ENCODE measurements at regions not wholly inside any gene's neighbourhood (a gene's known extent, or its start where the extent isn't known, plus 50 kb on each side); places are given as distances from the start of the nearest gene placed in this dataset.
A peak's percentile ranks its signal among the peaks of the same experiment; 100 is the strongest.
"Not testable (repeated sequence)": the region's sequence is repeated elsewhere in the genome, so short reads cannot be mapped to it uniquely, and the experiment has no call there.

DNA sequence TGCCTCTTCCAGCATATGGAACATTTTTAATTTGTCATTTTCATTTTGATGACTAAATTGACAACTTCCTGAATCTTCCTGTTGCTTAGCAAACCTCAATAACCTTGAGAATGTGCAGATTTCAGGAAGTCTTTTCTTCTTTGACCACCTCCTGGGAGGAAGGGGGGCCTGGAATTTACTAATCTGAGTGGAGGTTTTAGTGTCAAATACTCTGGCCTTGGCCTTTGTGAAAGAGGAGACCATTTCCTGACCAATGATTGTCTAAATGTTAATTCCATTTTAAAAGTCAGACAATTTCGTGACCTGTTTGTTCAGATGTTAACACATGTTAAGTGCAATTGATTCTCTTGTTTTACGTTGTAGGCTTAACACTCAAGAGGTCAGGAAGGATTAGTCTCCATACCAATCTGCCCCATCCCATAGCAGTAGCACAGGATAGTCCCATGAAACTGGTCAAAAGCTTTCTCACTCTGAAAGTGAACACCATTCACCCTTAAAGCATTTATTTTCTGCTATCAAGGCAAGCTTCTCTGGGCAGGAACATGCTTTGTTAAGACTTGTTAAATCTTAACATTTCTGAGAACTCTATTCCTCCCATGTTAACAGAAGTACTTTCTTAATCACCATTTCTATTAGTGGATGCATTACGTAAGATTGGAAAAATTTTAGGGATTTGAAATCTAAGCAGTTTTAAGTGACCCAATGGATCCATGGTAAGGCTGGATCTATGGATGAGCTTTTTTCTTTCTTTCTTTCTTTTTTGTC, 219.6 kb downstream of the RND3 start:
- DNase-seq (ENCODE audit: low spot score): no peak

DNA sequence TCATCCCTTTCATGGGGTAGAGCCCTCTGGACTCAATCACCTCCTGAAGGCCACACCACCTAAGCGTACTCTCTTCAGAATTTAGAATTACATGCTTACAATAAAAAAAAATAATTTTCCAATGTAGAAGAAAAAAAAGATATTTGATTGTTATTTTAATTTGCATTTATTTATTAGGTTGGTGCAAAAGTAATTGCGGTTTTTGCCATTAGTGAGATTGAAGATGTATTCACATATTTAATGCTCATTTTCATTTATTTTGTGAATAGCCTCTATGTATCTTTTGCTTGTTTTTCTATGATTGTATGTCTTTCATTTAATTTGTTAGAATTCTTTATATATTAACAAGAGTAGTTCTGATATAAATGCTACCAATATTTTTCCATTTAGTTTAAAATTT, 220.5 kb downstream of the RND3 start:
- DNase-seq (ENCODE audit: low spot score): no peak

DNA sequence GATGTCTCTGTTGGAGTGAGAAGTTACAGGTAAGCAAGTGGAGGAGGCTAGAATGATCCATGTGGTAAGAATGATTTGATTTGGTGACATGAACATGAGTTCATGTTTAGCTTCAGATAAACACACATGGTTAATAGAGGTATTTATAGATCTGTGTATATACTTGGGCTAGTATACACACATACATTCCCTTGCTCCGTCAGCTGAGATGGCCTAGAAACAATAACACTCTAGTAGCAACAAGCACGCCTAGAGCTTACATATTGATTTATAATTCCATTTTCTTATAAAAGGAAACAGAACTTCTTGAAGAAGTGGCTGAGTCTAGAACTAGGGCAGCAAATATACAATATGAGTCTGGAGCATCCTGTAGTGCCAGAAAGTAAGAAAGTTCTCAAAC, 223.0 kb downstream of the RND3 start:
- no peak for DNase-seq (ENCODE audit: low spot score)

DNA sequence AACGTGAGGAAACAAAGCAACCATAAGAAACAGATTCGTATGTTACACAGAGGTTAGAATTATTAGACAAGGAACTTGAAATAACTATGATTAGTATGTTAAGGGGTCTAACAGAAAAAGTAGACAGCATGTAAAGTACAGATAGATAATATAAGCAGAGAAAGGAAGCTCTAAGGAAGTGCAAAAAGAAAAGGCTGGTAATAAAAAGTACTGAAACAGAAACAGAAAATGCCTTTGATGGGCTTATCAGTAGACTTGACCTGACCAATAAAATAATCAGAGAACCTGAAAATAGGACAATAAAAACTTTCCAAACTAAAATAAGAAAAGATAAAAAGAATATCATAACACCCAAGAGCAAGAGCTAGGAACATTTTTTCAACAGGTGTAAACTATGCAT, 225.8 kb downstream of the RND3 start:
- no peak for DNase-seq (ENCODE audit: low spot score)

DNA sequence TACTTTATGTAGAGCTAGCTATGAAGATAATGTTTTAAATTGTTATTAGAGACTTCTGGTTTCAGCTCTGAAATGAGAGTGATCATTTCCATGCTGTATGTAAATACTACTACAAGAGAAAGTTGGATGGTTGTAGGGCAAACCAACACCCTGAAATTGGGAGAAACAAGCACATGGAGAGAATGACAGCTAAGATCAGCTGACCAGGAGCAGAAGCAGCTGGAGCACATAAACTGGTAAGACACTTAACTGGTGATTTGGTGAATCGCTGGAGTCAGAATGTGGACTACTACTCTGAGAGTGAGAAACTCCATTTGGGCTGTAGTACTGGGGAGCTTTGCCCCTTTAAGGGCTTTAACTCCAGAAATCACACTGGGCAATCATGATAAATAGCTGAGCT, 226.8 kb downstream of the RND3 start:
- no peak for DNase-seq (ENCODE audit: low spot score)

DNA sequence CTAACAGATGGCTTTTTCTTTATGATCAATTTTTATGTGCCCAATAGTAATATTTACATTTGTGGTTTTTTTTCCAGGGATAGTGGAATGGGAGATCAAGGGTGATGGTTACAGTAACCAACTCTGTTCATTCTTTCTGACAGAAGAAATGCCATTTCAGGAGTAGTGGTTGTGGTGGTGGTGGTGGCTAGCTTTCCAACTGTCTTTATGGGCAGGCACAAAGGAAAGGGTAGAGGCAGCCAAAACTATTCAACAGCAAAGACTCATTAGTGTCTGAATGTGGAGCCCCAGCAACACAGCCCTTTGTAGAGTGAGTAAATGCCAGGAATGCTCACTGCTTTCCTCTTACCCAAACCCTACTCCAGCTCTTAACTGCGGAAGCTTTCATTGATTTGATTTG, 227.7 kb downstream of the RND3 start:
- DNase-seq (ENCODE audit: low spot score): no peak

DNA sequence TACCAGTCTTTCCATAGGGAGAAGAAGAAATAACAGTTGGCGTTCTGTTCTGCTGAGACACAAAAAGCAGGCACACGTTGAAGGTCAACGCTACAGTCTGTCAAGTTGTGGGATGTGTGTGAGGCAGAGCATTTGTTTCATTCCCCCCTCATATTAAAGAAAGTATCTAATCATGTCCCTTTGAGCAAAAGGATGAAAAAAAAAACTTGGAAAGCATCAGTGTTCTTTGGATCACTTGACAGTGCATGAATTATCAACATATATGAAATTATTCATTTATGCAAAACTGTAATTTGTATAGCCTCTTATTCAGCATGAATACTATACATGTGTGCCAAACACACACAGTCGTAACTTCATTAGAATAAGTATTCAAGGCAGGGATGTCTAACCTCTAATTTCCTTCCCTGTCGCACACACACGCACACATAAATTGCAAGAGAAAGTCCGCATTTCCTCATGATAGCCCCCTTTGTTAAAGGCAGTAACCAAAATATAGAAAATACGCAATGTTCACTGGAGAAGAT, 228.6 kb downstream of the RND3 start:
- no peak for DNase-seq (ENCODE audit: low spot score)

DNA sequence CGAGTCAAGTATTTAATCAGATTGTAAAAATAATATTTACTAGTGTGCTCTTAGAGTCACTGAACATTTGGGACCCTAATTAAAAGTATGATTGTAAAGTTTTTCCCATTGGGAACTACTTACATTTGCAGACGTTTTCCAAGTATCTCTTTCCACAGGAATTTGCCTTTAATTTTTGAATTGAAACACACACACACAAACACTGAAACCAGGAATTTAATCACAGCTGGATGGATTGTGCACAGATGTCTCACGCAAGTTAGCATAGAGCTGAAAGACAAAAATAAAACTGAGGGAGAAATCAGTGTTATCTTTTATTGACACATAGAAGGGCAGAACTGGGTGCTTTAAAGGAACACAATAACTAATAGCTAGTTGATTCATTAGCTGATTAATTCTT, 230.7 kb downstream of the RND3 start:
- no peak for DNase-seq (ENCODE audit: low spot score)

DNA sequence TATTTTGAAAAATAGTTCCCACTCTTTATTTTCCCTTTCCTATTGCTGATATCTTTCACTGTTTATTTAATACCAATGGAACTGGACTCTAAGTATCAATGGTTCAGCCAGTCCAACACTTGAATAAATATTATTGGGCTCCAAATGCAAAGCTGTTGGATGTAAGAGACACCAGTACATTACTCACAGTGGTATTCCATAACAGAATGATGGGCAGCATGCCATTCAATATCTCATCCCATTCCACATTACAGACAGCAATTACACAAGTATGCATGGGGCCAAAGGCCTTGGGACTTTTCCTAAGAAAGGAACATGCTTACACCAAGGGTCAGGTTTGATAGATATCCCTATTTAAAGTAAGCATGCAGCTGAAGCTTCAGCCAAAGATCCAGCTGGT, 231.9 kb downstream of the RND3 start:
- DNase-seq (ENCODE audit: low spot score): no peak

DNA sequence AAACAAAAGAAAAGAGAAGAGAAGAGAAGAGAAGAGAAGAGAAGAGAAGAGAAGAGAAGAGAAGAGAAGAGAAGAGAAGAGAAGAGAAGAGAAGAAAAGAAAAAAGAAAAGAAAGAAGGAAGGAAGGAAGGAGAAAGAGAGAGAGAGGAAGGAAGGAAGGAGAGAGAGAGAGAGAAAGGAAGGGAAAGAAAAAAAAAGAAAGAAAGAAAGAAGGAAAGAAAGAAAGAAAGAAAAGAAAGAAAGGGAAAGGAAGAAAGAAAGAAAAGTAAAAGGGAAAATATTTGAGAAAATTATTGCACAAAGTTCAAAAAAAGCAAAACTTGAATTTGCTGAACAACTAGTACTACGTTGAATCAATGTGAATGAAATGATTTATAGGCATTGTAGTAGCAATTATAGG, 237.7 kb downstream of the RND3 start:
- DNase-seq (ENCODE audit: low spot score): not testable (repeated sequence)

DNA sequence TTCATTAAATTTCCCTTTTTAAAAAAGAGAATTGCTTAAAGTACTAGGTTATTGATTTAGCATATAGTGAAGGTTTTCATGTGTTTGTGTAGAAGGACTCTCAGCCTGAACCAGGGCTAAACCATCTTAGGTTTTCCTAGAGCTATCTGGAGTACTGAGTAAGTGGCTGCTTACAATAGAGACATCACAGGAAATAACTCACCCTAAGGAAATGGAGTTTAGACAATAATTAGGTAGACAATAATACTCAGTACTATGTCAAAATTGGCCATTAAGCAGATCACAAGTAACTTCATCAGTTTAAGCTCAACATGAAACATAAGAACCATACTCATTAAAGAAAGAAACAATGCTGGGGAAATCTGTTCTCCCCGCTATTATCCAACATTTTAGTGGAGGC, 240.0 kb downstream of the RND3 start:
- DNase-seq (ENCODE audit: low spot score): no peak

DNA sequence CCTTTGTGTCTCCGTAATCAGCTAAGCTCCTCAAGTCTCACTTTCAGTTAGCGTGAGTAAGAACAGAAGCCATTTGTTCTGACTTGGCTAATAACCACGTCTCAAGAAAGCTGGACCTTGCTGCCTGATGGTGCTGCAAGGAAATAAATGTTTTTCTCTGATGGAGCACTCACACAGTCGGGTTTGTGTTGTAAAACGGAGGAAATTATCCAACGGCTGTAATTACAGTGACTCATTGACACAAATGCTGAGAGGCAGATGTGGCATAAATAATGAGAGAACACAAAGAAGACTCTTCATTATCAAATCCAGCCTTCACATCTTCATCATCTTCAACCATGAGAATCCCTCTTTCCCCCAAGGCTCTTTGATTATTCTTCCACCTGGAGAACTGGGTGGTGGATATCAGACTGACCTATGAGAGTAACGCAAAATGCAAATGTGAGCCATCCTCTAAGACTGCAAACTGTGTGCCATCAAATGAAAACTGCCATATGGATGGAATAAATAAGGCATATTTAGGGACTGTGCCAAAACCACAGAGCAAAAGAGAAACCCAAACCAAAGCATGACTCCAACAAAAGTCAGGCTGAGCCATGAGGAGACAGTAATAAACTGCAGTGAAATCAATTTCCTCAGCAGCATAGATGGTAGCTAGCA, 252.6 kb downstream of the RND3 start:
- no peak for DNase-seq (ENCODE audit: low spot score)

DNA sequence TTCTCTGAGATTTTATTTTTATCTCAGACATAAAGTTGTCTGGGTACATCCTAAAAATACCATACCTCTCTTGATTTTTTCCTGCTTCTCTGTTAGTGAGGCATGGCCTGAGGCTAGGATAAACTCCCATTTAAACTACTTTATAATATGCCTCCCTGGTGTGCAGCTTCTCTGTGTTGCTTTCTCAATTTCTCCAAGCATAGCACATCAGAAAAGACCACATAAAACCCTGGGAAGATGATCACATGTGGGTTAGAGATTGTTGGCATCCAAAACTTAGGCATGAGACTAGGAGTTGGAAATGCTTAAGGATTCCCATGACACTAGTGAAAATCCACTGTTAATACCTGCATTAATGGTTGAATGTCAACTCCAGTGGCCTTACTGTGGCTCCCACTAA, 254.6 kb downstream of the RND3 start:
- DNase-seq (ENCODE audit: low spot score): no peak

DNA sequence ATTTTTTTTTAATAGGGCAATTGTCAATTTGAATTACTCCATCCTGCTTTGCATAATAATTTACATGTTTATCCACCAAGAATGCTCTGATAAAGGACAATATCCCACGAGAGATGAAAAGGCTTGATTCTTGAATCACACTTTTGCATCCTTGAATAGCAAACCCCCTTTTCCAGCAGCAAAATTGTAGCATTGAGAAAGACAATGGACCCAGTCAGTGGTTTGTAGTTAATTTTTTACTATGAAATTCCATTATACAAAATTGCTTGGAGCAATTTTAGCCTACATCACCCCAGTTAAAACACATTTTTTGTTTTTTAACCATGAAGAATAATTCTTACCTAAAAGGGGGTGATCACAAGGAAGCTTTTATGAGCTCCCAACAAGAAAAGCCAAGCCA, 255.1 kb downstream of the RND3 start:
- DNase-seq (ENCODE audit: low spot score): no peak

DNA sequence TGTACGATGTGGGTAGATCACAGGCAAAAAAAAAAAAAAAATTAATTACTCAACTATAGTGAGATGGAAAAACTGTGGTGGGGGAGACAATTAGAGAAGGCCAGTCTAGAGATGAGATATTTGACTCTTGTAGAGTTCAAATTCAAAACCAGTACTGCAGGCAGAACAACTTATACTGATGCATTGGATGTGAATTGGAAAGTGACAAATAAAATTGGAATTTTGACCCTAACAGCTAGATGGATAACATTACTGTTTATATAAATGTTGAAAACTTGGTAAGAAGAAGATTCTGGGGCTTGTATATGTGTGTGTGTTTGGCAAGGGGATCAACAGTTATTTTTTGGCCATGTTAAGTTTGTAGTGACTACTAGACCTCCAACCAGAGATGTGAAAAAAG, 256.9 kb downstream of the RND3 start:
- DNase-seq (ENCODE audit: low spot score): no peak

DNA sequence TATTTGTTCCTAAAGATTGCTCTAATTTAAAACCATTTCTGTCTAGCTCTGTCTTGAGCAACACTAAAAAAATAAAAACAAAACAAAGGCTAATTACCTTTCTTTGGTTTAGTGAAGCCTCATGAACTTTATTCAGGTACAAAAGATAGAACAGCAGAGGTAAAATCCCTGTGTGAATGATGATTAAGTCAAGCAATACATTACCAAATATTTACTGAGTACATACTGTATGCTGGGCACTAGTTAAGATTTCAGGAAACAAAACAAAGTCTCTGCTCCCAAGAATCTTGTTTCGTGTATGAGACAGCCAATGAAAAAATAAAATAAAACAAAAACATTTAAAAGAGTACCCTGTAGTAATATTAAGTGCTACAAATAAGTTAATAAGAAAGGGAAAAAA, 257.5 kb downstream of the RND3 start:
- DNase-seq (ENCODE audit: low spot score): peak; percentile 19

DNA sequence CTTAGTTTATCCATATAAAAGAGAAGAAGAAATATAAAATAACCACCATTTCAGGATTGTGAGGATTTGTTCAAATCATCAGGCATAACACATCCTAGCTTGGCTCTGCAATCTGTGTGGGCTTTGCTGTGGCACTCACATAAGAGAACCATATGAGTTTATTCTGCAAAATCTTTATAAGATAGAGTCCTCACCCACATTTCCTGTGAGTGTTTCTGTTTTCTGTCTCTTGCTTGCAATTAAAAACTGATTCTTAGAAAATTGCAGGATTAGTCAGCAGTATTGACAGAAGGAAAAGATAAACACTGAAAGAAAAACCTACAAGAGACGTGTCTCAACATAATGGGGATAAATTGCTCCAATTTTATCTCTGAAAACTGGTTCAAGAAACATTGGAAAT, 258.5 kb downstream of the RND3 start:
- DNase-seq (ENCODE audit: low spot score): no peak

DNA sequence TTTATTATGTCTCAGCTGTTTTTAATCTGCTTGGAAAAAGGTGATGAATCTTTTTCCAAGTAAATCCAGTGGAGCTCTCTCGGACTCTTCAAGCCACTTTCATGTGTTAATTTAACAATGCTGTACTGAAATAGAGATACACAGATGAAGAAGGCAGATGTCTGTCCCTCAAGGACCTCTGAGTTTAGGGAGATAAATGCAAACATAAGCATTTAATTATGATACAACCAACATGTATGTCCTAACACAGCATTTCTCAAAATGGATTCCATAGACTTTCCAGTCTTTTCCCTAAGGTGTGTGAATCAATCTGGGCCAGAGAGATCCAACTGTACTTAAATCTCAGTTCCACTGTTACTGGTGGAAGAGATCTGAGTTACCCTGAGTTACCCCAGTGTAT, 262.4 kb downstream of the RND3 start:
- DNase-seq (ENCODE audit: low spot score): no peak

DNA sequence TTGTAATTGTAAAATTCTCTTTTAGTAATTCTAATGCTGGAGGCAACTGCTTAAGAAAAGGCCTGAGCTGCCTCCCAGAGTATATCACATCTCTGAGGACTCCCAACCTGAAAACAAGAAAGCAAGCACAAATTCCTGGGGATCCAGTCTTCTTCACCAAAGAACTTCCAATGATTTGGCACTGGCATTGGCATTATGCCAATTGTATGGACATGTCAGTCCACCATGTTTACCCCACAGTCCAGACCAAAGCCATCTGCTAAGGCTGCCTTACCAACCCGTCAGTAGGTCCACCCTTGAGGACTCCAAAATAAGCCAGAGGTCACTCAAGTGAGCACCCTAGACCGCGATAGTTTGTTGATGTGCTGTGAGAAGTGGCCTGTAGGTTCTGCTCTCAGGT, 263.1 kb downstream of the RND3 start:
- DNase-seq (ENCODE audit: low spot score): no peak

DNA sequence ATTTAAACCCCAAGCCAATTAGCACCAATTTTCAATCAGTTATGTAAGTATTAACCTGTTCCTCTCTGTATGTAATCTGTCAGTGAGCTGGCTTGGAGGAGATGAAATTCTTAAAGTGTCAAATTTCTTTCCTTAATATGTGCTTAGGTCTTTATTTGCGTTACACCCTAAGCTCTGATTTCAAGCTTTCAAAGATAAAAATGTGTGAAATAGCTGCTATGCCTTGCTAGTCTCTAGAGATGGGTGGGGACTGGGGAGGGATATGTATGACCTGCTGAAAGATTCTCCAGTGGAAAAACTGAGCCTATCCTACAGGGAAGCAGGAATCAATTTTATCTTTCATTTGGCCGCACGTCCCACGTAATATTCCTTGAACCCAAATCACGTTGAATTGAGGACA, 264.5 kb downstream of the RND3 start:
- DNase-seq (ENCODE audit: low spot score): no peak

DNA sequence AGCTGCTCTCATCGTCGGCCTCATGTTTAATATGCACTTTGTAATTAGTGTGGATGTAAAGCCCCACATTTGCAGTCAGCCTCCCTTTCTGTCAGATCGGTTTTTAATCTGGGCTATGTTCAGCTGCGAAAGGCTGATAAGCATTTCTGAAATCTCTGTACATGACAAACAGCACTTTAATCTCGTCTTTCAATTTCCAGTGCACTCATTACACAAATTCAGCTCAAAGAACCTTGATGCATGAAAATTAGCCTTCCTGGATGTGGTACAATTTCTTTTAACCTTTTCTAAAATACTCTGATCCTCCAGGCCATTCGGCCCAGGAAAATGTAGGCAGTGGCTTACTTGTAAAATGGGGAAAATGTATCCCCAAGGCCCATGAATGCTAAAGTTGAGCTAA, 265.1 kb downstream of the RND3 start:
- no peak for DNase-seq (ENCODE audit: low spot score)

DNA sequence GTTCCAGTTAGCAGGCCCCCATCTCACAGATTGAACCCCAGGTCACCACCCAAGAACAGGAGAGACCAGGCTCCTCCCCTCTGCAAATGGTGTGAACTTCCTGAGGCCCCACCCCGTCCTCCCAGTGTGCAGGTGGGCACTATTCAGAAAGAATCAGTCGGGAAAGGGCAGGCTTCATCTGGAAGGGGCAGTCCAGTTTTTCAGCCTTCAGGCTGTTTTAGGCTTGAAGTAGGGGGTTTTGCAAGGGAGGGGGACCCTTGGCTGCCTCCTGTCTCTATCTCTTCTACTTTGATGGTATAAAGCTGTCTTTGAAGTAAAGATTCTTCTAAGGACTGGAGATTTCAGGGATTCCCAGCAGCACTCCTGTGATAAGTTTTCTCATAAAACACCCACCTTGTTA, 267.6 kb downstream of the RND3 start:
- no peak for DNase-seq (ENCODE audit: low spot score)

DNA sequence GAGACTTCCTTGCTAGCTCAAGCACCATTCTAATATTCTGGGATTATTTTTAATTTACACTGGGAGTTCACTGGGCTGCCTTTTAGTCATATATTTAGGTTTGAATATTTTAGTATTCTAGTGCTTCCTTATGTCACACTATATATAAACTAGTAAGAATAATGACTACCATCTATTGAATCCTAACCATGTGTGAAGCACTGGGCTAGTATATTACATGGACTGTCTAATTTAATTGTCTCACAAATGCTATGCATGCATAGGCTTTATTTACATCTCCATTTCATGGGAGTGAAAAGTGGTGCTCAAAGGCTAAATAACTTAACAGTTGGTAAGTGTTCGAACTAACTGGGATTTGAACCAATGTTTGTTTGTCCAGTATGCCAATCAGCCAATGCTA, 272.4 kb downstream of the RND3 start:
- DNase-seq (ENCODE audit: low spot score): no peak

DNA sequence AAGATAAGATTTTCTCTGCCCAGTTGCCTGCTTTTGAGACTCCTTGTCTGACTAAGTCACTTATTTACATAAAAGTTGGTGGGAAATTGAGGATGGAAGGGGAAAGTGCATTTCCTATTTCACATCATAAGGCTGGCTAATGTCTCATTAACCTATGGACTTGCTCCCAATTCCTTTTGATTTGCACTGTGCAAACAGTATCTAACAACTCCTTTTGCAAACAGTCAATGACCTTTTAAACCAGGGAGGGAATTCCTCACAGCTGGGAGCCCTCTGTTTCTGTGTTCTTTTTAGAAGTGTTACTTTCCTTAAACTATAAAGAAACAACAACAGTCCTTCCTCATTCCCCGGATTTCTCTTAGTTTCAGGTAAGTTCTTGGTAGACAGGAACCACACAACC, 272.8 kb downstream of the RND3 start:
- DNase-seq (ENCODE audit: low spot score): peak; percentile 37

All from HuH-7 (cell line).